ENCODE measurements at regions not wholly inside any gene's neighbourhood (a gene's known extent, or its start where the extent isn't known, plus 50 kb on each side); places are given as distances from the start of the nearest gene placed in this dataset.

- Histone ChIP-seq H2BK15ac (ENCODE audit: low read depth, low read length) (no peak overlapping the region), H3K9ac (ENCODE audit: extremely low read depth, insufficient read length, low read length) (no peak overlapping the region), H3K4me1 (ENCODE audit: insufficient read depth, low read length) (no peaks in the 10 kb centered on the region), H3K27me3 (ENCODE audit: insufficient read depth, low read length) (no peaks in the 10 kb centered on the region), H3K79me1 (ENCODE audit: insufficient read depth, low read depth, low read length, poor library complexity, severe bottlenecking) (no peaks in the 10 kb centered on the region), H2BK120ac (ENCODE audit: low read depth, low read length, poor library complexity, severe bottlenecking) (no peak overlapping the region), H3K27ac (ENCODE audit: insufficient read length, low read depth, low read length) (no peak overlapping the region), H3K14ac (ENCODE audit: insufficient read depth, low read length) (no peak overlapping the region), H3K18ac (ENCODE audit: insufficient read length, low read depth, low read length) (no peak overlapping the region), H2AFZ (ENCODE audit: low read length) (no peak overlapping the region), H4K8ac (replicated peaks; ENCODE audit: insufficient read length, low read depth, low read length) (no peak overlapping the region), H2BK20ac (ENCODE audit: low read depth, low read length, poor library complexity, severe bottlenecking) (no peak overlapping the region), H3K79me2 (ENCODE audit: insufficient read depth, low read length) (no peaks in the 10 kb centered on the region), H3K9me3 (ENCODE audit: control insufficient read depth, low read depth, low read length) (no peaks in the 10 kb centered on the region), H4K5ac (ENCODE audit: insufficient read length, low read depth, low read length) (no peak overlapping the region), H3K4ac (ENCODE audit: low read depth, low read length) (no peak overlapping the region), H3K23me2 (ENCODE audit: insufficient read length, low read depth, low read length, poor library complexity, severe bottlenecking) (no peaks in the 10 kb centered on the region), H3T11ph (ENCODE audit: low read length) (no peak overlapping the region), H4K20me1 (ENCODE audit: control insufficient read depth, insufficient read depth, insufficient read length) (no peaks in the 10 kb centered on the region), H2BK12ac (ENCODE audit: insufficient read length, low read depth, low read length) (no peak overlapping the region), H4K91ac (ENCODE audit: insufficient read length, low read depth, low read length) (no peak overlapping the region), H3K23ac (ENCODE audit: insufficient read length, low read depth, low read length) (no peak overlapping the region), H2AK5ac (ENCODE audit: insufficient read length, low read length) (no peak overlapping the region), H3K56ac (ENCODE audit: insufficient read length, low read depth, low read length) (no peak overlapping the region), H3K4me2 (ENCODE audit: insufficient read depth, insufficient read length, low read length) (no peak overlapping the region), H2BK5ac (ENCODE audit: insufficient read length, low read length) (no peak overlapping the region)
- no CpG with 5 or more reads among the region's 3 CpGs for WGBS (ENCODE audit: extremely low coverage, insufficient read length, low lambda C conversion rate)
- Mint-ChIP-seq H3K4me3 (no peak overlapping the region), H3K9me3 (peaks cover 0 to 4% of the 10 kb centered on the region in 2 experiments; a peak in 2 of 5 replicates), H3K27me3 (ENCODE audit: low read depth) (peaks cover 10% of the 10 kb centered on the region), H3K4me1 (no peaks in the 10 kb centered on the region), H3K36me3 (ENCODE audit: insufficient read depth in 1 of 3, low read depth in 3 of 3) (no peaks in the 10 kb centered on the region), H3K27ac (no peak overlapping the region)
- no peak for TF ChIP-seq CTCF (conservative IDR thresholded peaks at IDR 0.05)
- no peak for DNase-seq
Measured at GRCh38 chr2:234320066-234320465, 176.8 kb downstream of the ARL4C start.

All from H9 (cell line).